GM21526 (cell line): ENCODE measurements at regions not wholly inside any gene's neighbourhood (a gene's known extent, or its start where the extent isn't known, plus 50 kb on each side); places are given as distances from the start of the nearest gene placed in this dataset.
"Not testable (repeated sequence)": the region's sequence is repeated elsewhere in the genome, so short reads cannot be mapped to it uniquely, and the experiment has no call there.

ENCODE experiments used
- ATAC-seq: cut with Tn5 transposase; IDR thresholded peaks from one replicate; pipeline ENCODE4 v1.9.1; 2021; ENCODE audit warnings: moderate library complexity; ENCODE audit not compliant: unreplicated experiment, low FRiP score

DNA sequence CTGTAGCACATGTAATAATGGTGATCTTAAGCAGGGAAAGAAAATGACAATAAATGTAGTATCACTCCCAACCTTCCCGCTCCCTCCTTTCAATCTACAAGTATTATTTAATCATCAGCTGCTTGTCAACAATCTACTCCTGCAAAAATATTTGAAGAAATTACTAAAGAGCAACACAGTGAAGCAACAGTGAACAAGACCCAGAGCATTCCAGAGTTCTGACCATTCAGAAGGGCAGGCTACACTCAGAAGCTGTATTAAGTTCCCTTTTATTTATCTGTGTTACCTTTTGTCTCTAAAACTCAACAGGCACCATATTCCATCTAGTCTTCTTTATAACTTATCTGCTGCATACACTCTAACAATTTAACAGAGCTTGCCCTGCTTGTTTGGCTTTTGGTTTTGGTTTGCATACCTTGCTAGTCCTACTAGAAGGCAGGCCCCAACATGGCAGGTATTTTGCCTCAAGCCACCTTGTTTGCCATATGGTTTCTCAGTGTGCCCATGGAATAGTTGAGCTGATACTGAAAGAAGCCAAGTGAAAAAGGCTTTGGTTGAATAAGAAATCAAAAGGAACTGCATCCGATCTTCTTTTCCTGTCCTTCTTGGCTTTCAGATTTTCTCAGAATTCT is 253.9 kb downstream of the CEMIP2 start:
- no peak for ATAC-seq

GRCh38 chr9:71509054-71509453 is 259.3 kb downstream of the CEMIP2 start:
- no peak for ATAC-seq

DNA sequence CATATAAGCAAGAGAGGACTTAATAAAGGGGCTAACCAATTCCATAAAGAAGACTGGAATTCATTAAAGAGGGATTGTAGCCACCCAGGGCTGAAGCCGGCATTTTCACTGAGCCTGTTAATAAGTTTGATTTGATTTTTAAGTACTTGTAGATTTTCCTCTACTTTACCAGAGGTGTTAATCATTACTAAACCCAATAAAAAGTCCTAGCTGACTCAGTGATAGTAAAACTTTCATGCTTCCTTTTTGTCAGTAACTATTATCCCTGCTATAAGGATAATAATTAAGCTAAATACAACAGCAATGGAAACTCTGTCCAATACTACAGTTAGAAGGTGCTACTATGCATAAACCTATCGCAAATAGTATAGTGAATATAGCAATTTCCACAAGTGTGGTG is 260.2 kb downstream of the CEMIP2 start:
- ATAC-seq, result not testable (repeated sequence)

GRCh38 chr9:71506821-71507220 is 261.5 kb downstream of the CEMIP2 start:
- ATAC-seq, result no peak

DNA sequence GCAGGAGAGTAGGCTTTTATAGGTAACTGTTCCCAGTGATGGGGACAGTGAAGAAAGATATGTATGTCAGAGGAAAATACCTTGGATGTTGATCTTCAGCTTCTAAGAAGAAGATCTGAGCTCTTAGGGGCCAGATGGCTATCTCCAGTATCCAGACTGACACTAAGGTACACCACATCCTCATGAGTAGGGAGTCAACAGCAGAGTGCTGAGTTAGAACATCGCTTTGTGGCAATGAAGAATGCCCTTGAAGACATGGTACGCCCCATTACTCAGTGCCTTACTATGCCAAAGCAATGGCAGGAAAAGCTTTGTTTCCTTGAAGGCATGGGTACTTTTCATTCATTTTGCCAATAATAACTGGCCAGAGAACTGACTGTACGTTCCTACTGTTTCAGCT is 263.7 kb downstream of the CEMIP2 start:
- no peak for ATAC-seq

DNA sequence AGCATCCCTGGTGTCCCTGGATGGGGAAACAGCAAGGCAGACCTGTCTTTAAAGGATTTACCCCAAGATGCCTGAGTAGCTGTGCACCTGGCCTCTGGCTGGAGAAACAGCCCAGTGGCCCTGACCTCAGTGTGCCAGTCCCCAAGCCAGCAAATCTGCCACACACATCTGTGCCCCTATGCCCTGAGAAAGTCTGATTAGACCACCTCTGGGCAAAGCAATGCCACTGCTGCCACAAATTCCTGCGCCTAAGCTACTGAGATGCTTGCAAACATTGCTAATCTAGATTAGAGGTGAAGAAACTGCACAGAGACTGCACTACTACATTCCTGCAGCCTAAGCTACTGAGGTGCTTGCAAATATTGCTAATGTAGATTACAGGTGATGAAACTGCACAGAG is 269.6 kb downstream of the CEMIP2 start:
- no peak for ATAC-seq

- ATAC-seq, result no peak
Observed at GRCh38 chr9:71490810-71491209, 277.5 kb downstream of the CEMIP2 start.

GRCh38 chr9:71487061-71487460 is 281.3 kb downstream of the CEMIP2 start:
- no peak for ATAC-seq

GRCh38 chr9:71485326-71485725 is 283.0 kb downstream of the CEMIP2 start:
- ATAC-seq, result no peak

DNA sequence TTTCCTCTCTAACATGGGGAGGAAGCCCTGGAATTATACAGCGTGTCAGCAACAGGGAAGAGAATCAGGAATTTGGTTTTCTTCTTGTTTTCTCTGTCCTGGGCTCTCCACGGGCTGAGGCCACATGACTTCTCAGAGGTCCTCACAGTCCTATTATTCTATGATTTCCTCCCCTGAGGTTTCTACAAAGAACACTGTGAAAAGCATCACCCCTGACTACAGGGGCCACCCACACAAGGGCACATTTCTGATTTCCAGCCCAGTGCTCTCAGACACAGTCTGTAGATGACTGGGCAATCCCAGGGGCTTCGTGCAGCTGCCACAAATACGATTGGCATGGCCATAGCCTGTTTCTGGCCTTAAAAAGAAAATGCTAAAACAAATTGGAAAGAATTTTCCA is 284.9 kb downstream of the CEMIP2 start:
- no peak for ATAC-seq

- no peak for ATAC-seq
Observed at GRCh38 chr9:71479621-71480020, 288.7 kb downstream of the CEMIP2 start.

- ATAC-seq, result no peak
Observed at GRCh38 chr9:71472400-71472799, 295.9 kb downstream of the CEMIP2 start.

DNA sequence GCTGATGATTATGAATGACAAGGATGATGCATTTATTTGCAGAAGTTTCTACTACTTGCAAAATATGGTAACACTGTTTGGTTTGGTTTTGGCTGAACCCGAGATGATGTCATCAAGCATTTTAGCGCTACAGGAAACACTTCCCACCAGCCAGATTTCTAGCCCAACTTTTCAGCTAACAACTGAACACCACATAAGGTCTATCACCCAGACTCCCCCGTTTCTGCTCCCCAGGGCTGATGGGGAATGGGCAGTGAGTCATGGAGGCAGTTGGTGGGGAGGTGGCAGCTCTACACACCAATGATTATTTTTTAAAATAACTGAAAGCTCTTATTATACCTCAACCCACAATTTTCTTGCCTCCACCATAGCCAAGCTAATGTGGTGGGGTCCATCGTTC is 302.9 kb downstream of the CEMIP2 start:
- no peak for ATAC-seq

GRCh38 chr9:71459082-71459481 is 309.2 kb downstream of the CEMIP2 start:
- ATAC-seq, result no peak

- ATAC-seq, result peak; percentile 90
Observed at GRCh38 chr9:71446473-71447411, 321.6 kb downstream of the CEMIP2 start.

GRCh38 chr9:71446106-71446472 is 322.2 kb downstream of the CEMIP2 start:
- ATAC-seq, result no peak

DNA sequence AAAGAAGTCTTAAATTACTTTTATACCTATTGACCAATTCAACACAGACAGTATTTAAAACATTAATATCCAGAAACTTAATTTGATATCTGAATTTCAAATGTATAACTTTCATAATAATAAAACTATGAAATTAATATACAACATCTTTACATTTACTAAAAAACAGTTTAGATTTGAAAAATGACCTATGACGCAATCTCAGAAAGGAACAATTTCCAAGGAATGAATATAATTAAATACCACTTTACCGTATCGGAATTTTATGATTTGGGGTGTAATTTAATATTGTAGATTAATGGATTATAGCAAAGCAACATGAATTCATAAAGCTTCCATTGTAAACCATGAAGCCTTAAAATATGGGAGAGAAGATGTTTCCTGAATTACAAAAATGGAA is 321.5 kb upstream of the TRPM3 start:
- ATAC-seq, result no peak

DNA sequence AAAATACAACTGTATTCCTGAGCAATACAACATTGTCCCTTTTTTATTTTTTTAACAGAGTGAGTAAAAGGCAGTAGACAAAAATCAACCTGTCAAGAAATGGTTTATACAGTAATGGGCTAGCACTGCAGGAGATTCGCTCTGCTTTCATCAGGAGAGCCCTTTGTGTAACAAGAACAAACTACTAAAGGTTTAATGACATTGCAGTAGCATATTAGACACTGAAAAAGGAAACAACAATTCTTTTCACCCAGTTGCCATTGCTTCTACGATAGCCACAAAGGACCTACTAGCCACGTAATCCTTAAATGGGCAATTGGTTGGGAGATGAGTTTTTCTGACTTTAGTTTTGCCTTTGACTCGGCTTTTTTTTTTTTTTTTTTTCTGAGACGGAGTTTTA is 319.8 kb upstream of the TRPM3 start:
- no peak for ATAC-seq

DNA sequence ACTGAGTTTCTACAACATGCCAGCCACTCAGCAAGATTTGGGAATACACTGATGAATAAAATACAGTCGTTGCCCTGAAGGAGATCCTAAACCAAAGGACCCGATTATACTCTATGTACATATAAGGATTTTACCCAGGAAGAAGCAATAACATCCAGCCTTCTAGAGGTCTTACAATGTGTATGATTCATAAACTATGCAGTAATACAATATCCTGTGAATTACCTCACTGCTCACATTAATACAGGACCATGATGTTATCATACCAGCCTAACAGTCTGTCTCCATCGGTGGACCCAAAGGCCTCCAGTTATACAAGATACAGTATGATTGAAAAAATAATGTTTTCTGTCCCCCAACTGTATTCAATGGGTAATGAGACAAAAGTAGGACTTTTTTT is 310.5 kb upstream of the TRPM3 start:
- ATAC-seq, result no peak

GRCh38 chr9:71407341-71407740 is 285.9 kb upstream of the TRPM3 start:
- not testable (repeated sequence) for ATAC-seq

DNA sequence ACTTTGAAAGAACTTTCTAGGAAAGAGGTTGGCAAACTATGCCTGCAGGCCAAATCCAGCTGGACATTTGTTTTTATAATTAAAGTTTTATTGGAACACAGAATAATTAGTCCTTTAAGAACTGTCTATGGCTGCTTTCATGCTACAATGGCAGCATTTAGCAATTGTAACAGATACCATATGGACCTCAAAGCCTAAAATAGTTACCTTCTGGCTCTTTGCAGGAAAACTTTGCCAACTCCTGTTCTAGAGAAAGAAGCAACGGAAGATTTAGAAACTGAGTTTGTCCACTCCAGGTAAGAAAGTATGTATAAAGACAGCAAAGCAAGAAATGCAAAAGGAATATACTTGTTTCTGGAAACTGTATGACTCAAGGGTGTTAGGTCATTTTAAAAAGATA is 281.7 kb upstream of the TRPM3 start:
- no peak for ATAC-seq

DNA sequence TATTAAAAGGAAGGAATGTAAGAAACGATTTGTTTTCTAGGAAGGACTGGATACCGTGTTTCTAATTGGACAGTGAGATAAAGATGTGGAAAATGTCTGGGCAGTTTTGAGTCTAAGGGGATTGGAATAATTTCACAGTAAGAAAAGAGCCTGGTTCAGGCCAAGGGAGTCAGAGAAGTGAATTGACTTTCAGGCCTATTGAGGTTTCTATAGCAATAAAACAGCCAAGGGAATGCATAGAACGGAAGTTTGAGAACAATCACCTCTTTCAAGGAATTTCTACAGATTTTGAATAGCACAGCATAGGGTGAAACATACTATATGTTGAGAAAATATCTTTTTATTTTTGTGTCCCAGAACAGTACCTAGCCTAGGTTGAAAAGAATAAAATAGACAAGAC is 271.6 kb upstream of the TRPM3 start:
- ATAC-seq, result no peak
